ENCODE measurements at regions not wholly inside any gene's neighbourhood (a gene's known extent, or its start where the extent isn't known, plus 50 kb on each side); places are given as distances from the start of the nearest gene placed in this dataset.

DNA sequence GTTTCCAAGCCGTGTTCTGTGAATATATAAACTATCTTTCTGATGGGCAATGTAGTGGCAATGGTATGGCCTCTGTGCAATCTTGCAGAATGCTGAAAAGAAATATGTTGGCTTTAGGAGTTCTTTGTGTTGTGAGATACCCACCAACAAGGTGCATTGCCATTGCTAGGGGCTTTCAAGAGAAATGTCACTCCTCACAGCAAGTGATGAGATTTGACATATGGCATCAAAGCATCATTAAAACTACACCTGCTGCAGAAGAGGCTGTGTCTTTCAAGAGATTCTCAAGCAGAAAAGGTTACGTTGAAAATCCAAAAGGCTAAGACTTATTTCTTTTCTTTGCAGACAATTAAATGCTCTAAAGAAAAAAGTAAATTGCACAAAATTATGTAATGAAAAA, 1110.8 kb downstream of the CBLN2 start:
- H3K4me3 ChIP-seq (ENCODE audit: control insufficient read depth, low read depth, low read length) = no peak overlapping the region
- no peak for DNase-seq (ENCODE audit: low read depth)
- TF ChIP-seq CTCF (conservative IDR thresholded peaks at IDR 0.05; ENCODE audit: control insufficient read depth, insufficient read depth, low read depth, low read length) = no peak

DNA sequence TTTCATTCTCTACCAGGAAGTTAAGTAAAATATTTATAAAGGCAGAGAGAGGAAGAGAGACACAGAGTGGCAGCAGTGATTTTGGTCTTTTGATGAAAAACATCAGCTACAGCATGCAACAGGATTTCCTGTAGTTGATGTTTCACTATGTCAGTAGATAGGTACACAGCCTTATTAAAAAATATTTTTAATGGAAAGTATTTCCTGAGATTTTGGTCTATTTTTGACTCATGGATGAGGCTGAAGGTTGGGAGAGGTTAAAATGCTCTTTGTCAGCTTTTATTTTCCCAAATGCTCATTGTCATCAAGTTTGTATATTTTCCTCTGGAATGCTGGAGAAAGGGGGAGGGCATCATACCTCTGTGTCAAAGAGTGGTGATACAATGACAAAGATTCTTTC, 1112.5 kb downstream of the CBLN2 start:
- DNase-seq (ENCODE audit: low read depth) = no peak
- no peak for TF ChIP-seq CTCF (conservative IDR thresholded peaks at IDR 0.05; ENCODE audit: control insufficient read depth, insufficient read depth, low read depth, low read length)

DNA sequence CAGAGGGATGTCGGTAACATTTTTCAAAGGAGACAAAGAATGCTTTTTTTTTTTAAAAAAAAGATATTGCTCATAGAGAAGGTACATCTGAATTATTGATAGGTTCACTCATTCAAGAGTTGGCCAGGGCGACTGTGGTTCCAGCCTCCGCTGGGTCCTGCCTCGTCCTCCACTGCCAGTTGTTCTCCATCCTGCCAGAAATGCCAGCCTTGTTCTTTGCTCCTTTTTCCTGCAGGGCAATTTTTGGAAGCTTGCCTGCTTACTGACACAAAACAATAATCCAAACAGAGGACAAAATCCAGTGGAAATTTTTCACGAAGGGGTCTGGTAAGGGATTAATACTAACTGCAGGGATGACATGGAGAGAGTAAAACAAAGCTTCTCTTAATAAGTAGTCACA, 1113.0 kb downstream of the CBLN2 start:
- DNase-seq (ENCODE audit: low read depth) = no peak
- no peak for TF ChIP-seq CTCF (conservative IDR thresholded peaks at IDR 0.05; ENCODE audit: control insufficient read depth, insufficient read depth, low read depth, low read length)
- no peak overlapping the region for H3K4me3 ChIP-seq (ENCODE audit: control insufficient read depth, low read depth, low read length)

More for the DNA sequence above, 1112.5 kb downstream of the CBLN2 start:
- H3K4me3 ChIP-seq (ENCODE audit: control insufficient read depth, low read depth, low read length) = no peak overlapping the region

GRCh38 chr18:71426441-71426840, 1117.7 kb downstream of the CBLN2 start:
- no peak for DNase-seq (ENCODE audit: low read depth)
- no peak overlapping the region for H3K4me3 ChIP-seq (ENCODE audit: control insufficient read depth, low read depth, low read length)
- TF ChIP-seq CTCF (conservative IDR thresholded peaks at IDR 0.05; ENCODE audit: control insufficient read depth, insufficient read depth, low read depth, low read length) = no peak

DNA sequence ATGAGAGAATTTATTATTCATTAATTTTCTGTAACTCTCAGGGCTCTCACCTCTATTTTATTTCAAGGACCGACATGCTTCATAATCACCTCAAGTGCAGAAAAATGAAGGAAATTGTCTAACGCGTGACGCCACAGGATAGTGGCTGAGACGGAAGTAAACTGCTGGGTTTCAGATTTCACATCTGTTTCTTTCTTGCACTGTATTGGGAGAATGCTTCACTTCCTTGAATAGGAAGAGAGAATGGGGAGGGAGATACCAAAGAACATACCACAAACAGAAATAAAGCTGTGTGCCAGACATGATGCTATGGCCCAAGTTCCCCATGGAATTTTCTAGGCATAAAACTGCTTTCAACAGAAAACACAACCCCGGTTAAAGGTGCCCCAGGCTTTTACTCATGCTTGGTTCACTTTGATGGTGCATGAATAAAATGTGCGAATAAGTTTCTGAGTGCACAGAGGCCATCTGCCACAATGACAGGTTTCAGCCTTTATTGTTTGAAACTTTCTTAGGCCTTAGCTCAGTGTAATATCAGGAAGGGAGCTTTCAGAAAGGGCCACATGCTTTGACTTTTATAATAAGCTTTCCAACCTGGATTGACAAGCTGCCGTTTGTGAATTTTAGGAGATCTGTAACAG, 1116.4 kb downstream of the SOCS6 start:
- no peak overlapping the region for H3K4me3 ChIP-seq (ENCODE audit: control insufficient read depth, low read depth, low read length)
- no peak for TF ChIP-seq CTCF (conservative IDR thresholded peaks at IDR 0.05; ENCODE audit: control insufficient read depth, insufficient read depth, low read depth, low read length)
- no peak for DNase-seq (ENCODE audit: low read depth)

- no peak for DNase-seq (ENCODE audit: low read depth)
- no peak overlapping the region for H3K4me3 ChIP-seq (ENCODE audit: control insufficient read depth, low read depth, low read length)
- no peak for TF ChIP-seq CTCF (conservative IDR thresholded peaks at IDR 0.05; ENCODE audit: control insufficient read depth, insufficient read depth, low read depth, low read length)
Observed at GRCh38 chr18:71403501-71403900, 1114.7 kb downstream of the SOCS6 start.

- TF ChIP-seq CTCF (conservative IDR thresholded peaks at IDR 0.05; ENCODE audit: control insufficient read depth, insufficient read depth, low read depth, low read length) = no peak
- DNase-seq (ENCODE audit: low read depth) = no peak
- no peak overlapping the region for H3K4me3 ChIP-seq (ENCODE audit: control insufficient read depth, low read depth, low read length)
Observed at GRCh38 chr18:71398531-71398930, 1109.7 kb downstream of the SOCS6 start.
